Glutamatergic neuron (in vitro differentiated cells): ENCODE measurements at regions not wholly inside any gene's neighbourhood (a gene's known extent, or its start where the extent isn't known, plus 50 kb on each side); places are given as distances from the start of the nearest gene placed in this dataset.

Source experiments
- DNase-seq: peaks from one replicate; pipeline ENCODE4 v3.0.0; 2022
- H3K27ac Mint-ChIP-seq: one replicate; pipeline ENCODE4 v1.8.0; 2020; ENCODE audit warnings: mild to moderate bottlenecking, mixed read lengths, inconsistent platforms; ENCODE audit not compliant: unreplicated experiment
- H3K27me3 Mint-ChIP-seq: one replicate; pipeline ENCODE4 v1.8.0; 2020; ENCODE audit warnings: mild to moderate bottlenecking, moderate library complexity, mixed read lengths, inconsistent platforms; ENCODE audit not compliant: unreplicated experiment
- H3K36me3 Mint-ChIP-seq: one replicate; pipeline ENCODE4 v1.8.0; 2020; ENCODE audit warnings: mild to moderate bottlenecking, mixed read lengths, inconsistent platforms; ENCODE audit not compliant: unreplicated experiment
- H3K4me1 Mint-ChIP-seq: one replicate; pipeline ENCODE4 v1.8.0; 2020; ENCODE audit warnings: mild to moderate bottlenecking, low read depth, mixed read lengths, inconsistent platforms; ENCODE audit not compliant: unreplicated experiment
- H3K4me3 Mint-ChIP-seq: one replicate; pipeline ENCODE4 v1.8.0; 2020; ENCODE audit warnings: mild to moderate bottlenecking, mixed read lengths, inconsistent platforms; ENCODE audit not compliant: unreplicated experiment
- H3K9me3 Mint-ChIP-seq: one replicate; pipeline ENCODE4 v1.8.0; 2020; ENCODE audit warnings: mild to moderate bottlenecking, moderate library complexity, mixed read lengths, inconsistent platforms; ENCODE audit not compliant: unreplicated experiment
- TF ChIP-seq, protein P1 (sequence below): fragments of 200-600 bp; sonication (generic); IDR thresholded peaks from one replicate; pipeline ENCODE4 v1.5.0; 2021; ENCODE audit not compliant: partially characterized antibody, unreplicated experiment

DNA sequence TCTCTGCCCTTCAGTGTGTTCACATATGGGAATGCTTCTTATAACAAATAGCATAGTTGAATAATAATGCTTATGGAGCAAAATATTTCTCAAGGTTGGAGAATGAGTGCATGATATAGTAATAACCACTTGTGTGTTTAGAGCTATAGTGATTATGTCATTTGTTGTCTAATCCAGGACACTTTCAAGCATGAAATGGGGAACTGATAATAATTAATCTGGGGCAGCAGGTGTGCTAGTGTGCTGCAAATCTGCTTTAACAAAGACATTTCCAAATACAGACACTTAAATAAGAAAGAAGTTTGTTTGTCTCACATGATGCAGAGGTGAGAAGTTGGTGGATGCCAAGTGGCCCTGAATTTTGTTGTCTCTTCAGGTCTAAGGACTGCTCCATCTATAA is 579.3 kb upstream of the GRM7 start:
- Mint-ChIP-seq H3K27me3 (peaks cover 1% of the 10 kb centered on the region), H3K36me3 (no peaks in the 10 kb centered on the region), H3K4me1 (peaks cover 17% of the 10 kb centered on the region), H3K9me3 (peaks cover 2% of the 10 kb centered on the region), H3K27ac (no peak overlapping the region), H3K4me3 (no peak overlapping the region)
- TF ChIP-seq, protein P1, sequence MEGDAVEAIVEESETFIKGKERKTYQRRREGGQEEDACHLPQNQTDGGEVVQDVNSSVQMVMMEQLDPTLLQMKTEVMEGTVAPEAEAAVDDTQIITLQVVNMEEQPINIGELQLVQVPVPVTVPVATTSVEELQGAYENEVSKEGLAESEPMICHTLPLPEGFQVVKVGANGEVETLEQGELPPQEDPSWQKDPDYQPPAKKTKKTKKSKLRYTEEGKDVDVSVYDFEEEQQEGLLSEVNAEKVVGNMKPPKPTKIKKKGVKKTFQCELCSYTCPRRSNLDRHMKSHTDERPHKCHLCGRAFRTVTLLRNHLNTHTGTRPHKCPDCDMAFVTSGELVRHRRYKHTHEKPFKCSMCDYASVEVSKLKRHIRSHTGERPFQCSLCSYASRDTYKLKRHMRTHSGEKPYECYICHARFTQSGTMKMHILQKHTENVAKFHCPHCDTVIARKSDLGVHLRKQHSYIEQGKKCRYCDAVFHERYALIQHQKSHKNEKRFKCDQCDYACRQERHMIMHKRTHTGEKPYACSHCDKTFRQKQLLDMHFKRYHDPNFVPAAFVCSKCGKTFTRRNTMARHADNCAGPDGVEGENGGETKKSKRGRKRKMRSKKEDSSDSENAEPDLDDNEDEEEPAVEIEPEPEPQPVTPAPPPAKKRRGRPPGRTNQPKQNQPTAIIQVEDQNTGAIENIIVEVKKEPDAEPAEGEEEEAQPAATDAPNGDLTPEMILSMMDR, result no peak
- no peak for DNase-seq

DNA sequence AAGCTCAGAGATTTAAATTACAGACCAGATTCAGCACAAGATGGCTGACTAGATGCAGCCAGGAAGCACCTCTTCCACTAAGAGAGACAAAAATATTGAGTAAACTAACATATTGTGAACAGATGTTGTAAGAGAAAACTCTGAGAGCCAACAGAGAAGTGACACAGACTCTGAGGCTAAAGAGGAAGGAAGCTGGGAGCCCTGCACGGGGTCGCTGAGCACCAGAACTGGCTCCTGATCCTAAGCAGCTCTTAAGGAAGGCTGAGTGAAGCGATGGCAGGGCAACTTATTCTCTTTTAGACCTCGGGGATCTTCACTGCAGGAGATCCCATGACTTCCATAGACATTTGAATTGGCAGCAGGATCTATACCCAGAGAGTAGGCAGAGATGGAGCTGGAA is 578.0 kb upstream of the GRM7 start:
- Mint-ChIP-seq H3K27ac (no peak overlapping the region), H3K4me1 (peaks cover 17% of the 10 kb centered on the region), H3K4me3 (no peak overlapping the region), H3K27me3 (peaks cover 1% of the 10 kb centered on the region), H3K9me3 (peaks cover 2% of the 10 kb centered on the region), H3K36me3 (no peaks in the 10 kb centered on the region)
- TF ChIP-seq, protein P1, result no peak
- no peak for DNase-seq

DNA sequence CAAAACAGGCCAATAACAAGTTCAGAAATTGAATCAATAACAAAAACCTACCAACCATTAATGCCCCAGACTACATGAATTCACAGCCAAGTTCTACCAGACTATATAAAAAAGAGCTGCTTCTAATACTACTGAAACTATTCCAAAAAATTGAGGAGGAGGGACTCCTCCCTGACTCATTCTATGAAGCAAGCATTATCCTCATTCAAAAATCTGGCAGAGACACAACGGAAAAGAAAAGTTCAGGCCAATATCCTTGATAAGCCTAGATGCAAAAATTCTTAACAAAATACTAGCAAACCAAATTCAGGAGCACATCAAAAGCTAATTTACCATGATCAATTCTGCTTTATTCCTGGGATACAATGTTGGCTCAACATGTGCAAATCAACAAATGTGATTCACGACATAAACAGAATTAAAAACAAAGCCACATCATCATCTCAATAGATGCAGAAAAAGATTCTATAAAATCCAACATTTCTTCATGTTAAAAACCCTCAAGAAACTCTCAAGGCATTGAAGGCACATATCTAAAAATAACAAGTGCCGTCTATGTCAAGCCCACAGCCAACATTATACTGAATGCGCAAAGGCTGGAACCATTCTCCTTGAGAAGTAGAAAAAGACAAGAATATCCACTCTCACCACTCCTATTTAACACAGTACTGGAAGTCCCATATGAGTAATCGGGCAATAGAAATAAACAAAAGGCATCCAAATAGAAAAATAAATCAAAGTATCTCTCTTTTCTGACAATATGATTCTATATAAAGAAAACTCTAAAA is 573.6 kb upstream of the GRM7 start:
- Mint-ChIP-seq H3K4me3 (no peak overlapping the region), H3K27me3 (peaks cover under 1% of the 10 kb centered on the region), H3K27ac (no peak overlapping the region), H3K9me3 (peaks cover 7% of the 10 kb centered on the region), H3K36me3 (peaks cover 14% of the 10 kb centered on the region), H3K4me1 (peaks cover 17% of the 10 kb centered on the region)
- TF ChIP-seq, protein P1, result no peak
- no peak for DNase-seq

DNA sequence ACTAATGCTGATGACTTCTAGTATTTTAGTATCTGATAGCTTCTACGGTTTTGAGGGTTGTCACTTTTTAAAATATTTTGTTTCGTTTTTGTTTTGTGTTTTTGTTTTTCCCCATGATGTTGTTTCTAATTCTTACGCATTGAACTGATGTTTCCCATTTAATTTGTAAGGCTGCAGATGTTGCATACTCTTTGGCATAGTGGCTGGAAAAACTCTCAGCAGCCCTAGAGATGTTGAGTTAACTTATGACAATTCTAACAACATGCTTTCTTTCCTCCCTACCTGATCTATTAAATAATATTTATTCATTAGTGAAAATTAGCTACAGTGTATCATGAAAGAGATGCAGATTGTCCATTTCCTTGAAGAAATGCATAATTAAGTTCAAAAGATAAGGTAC is 559.3 kb upstream of the GRM7 start:
- no peaks in the 10 kb centered on the region for H3K27me3 Mint-ChIP-seq
- no peak overlapping the region for H3K27ac Mint-ChIP-seq
- no peaks in the 10 kb centered on the region for H3K4me1 Mint-ChIP-seq
- TF ChIP-seq, protein P1, result no peak
- H3K36me3 Mint-ChIP-seq, result peaks cover 33% of the 10 kb centered on the region
- H3K4me3 Mint-ChIP-seq, result no peak overlapping the region
- no peak for DNase-seq
- no peaks in the 10 kb centered on the region for H3K9me3 Mint-ChIP-seq

DNA sequence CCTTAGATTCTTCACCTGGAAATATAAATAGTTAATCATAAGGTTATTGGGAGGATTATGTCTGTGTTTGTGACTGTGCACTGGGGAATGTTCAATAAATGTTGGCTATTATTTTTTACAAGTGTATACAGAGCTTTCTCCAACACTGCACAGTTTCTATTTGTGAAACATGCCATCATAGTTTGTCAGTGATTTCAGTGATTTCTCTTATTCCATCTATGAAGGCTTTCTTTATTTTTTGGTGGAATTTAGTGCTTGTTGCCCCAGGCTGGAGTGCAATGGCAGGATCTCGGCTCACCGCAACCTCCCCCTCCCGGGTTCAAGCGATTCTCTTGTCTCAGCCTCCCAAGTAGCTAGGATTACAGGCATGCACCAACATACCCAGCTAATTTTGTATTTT is 545.0 kb upstream of the GRM7 start:
- H3K4me1 Mint-ChIP-seq, result no peaks in the 10 kb centered on the region
- no peak overlapping the region for H3K27ac Mint-ChIP-seq
- H3K9me3 Mint-ChIP-seq, result no peaks in the 10 kb centered on the region
- H3K36me3 Mint-ChIP-seq, result no peaks in the 10 kb centered on the region
- DNase-seq, result no peak
- H3K4me3 Mint-ChIP-seq, result no peak overlapping the region
- H3K27me3 Mint-ChIP-seq, result no peaks in the 10 kb centered on the region
- TF ChIP-seq, protein P1, result no peak
